Suppressor macrophage treated with lipopolysaccharide for 4 hours (primary cell): ENCODE measurements at regions not wholly inside any gene's neighbourhood (a gene's known extent, or its start where the extent isn't known, plus 50 kb on each side); places are given as distances from the start of the nearest gene placed in this dataset.

Experiments used
- DNase-seq: peaks from one replicate; pipeline ENCODE4 v3.0.0-alpha.2; 2020

GRCh38 chr6:4549556-4550226, 226.5 kb upstream of the CDYL start:
- no peak for DNase-seq

- DNase-seq = no peak
Measured at GRCh38 chr6:4545893-4546292, 230.3 kb upstream of the CDYL start.

GRCh38 chr6:4543596-4543995, 232.6 kb upstream of the CDYL start:
- DNase-seq = no peak

- DNase-seq = no peak
Measured at GRCh38 chr6:4533576-4533975, 242.6 kb upstream of the CDYL start.

- peak; percentile 58 for DNase-seq
Measured at GRCh38 chr6:4531406-4531805, 244.8 kb upstream of the CDYL start.

GRCh38 chr6:4522453-4522852, 253.8 kb upstream of the CDYL start:
- DNase-seq = peak; percentile 41

GRCh38 chr6:4521070-4521469, 255.1 kb upstream of the CDYL start:
- no peak for DNase-seq

GRCh38 chr6:4518506-4518905, 257.7 kb upstream of the CDYL start:
- peak; percentile 67 for DNase-seq

- no peak for DNase-seq
Measured at GRCh38 chr6:4516206-4516605, 260.0 kb upstream of the CDYL start.

- DNase-seq = no peak
Measured at GRCh38 chr6:4513561-4513960, 262.6 kb upstream of the CDYL start.

GRCh38 chr6:4512051-4512471, 264.1 kb upstream of the CDYL start:
- DNase-seq = no peak

- DNase-seq = no peak
Measured at GRCh38 chr6:4511641-4512020, 264.6 kb upstream of the CDYL start.

- DNase-seq = no peak
Measured at GRCh38 chr6:4510906-4511640, 265.1 kb upstream of the CDYL start.

- no peak for DNase-seq
Measured at GRCh38 chr6:4510317-4510716, 265.9 kb upstream of the CDYL start.

- no peak for DNase-seq
Measured at GRCh38 chr6:4509506-4509905, 266.7 kb upstream of the CDYL start.

- no peak for DNase-seq
Measured at GRCh38 chr6:4506792-4507191, 269.4 kb upstream of the CDYL start.

- DNase-seq = no peak
Measured at GRCh38 chr6:4506223-4506622, 270.0 kb upstream of the CDYL start.

GRCh38 chr6:4504700-4505099, 271.5 kb upstream of the CDYL start:
- no peak for DNase-seq

GRCh38 chr6:4503700-4504099, 272.5 kb upstream of the CDYL start:
- DNase-seq = no peak

- DNase-seq = no peak
Measured at GRCh38 chr6:4496284-4496683, 279.9 kb upstream of the CDYL start.

GRCh38 chr6:4491501-4492260, 284.5 kb upstream of the CDYL start:
- peak; percentile 34 for DNase-seq

- no peak for DNase-seq
Measured at GRCh38 chr6:4489538-4489937, 286.7 kb upstream of the CDYL start.

- no peak for DNase-seq
Measured at GRCh38 chr6:4488389-4488788, 287.8 kb upstream of the CDYL start.

GRCh38 chr6:4487538-4487937, 288.7 kb upstream of the CDYL start:
- no peak for DNase-seq
